ENCODE measurements at regions not wholly inside any gene's neighbourhood (a gene's known extent, or its start where the extent isn't known, plus 50 kb on each side); places are given as distances from the start of the nearest gene placed in this dataset.

- Histone ChIP-seq H4K20me1 (ENCODE audit: insufficient read depth) (no peaks in the 10 kb centered on the region), H3K4me3 (IDR thresholded peaks at IDR 0.05; ENCODE audit: insufficient read depth, low read depth, low read length) (no peak overlapping the region), H3K79me2 (ENCODE audit: insufficient read depth, low read depth) (no peaks in the 10 kb centered on the region), H3K36me3 (ENCODE audit: insufficient read depth) (no peaks in the 10 kb centered on the region), H2AFZ (ENCODE audit: low read depth) (no peak overlapping the region), H3K27me3 (ENCODE audit: insufficient read depth, low read depth) (no peaks in the 10 kb centered on the region), H3K4me1 (ENCODE audit: low read depth, poor library complexity, severe bottlenecking) (no peaks in the 10 kb centered on the region), H3K9ac (no peak overlapping the region), H3K4me2 (no peak overlapping the region), H3K27ac (no peak overlapping the region)
- no peak for TF ChIP-seq CTCF (conservative IDR thresholded peaks at IDR 0.05; ENCODE audit: low read depth, low read length)
These were observed 238.7 kb upstream of the SOX4 start for GRCh38 chr6:21354805-21355238.

GRCh38 chr6:21355638-21356037 is 237.9 kb upstream of the SOX4 start:
- Histone ChIP-seq H4K20me1 (ENCODE audit: insufficient read depth) (no peaks in the 10 kb centered on the region), H3K4me1 (ENCODE audit: low read depth, poor library complexity, severe bottlenecking) (no peaks in the 10 kb centered on the region)

GRCh38 chr6:21357262-21357661 is 236.3 kb upstream of the SOX4 start:
- H3K9ac ChIP-seq = no peak overlapping the region
- H3K79me2 ChIP-seq (ENCODE audit: insufficient read depth, low read depth) = no peaks in the 10 kb centered on the region
- H3K27ac ChIP-seq = no peak overlapping the region
- H4K20me1 ChIP-seq (ENCODE audit: insufficient read depth) = no peaks in the 10 kb centered on the region
- H3K27me3 ChIP-seq (ENCODE audit: insufficient read depth, low read depth) = no peaks in the 10 kb centered on the region
- TF ChIP-seq CTCF (conservative IDR thresholded peaks at IDR 0.05; ENCODE audit: low read depth, low read length) = no peak
- H3K4me3 ChIP-seq (IDR thresholded peaks at IDR 0.05; ENCODE audit: insufficient read depth, low read depth, low read length) = no peak overlapping the region
- H3K36me3 ChIP-seq (ENCODE audit: insufficient read depth) = no peaks in the 10 kb centered on the region
- no peaks in the 10 kb centered on the region for H3K4me1 ChIP-seq (ENCODE audit: low read depth, poor library complexity, severe bottlenecking)
- no peak overlapping the region for H2AFZ ChIP-seq (ENCODE audit: low read depth)
- no peak overlapping the region for H3K4me2 ChIP-seq

More at GRCh38 chr6:21355638-21356037, 237.9 kb upstream of the SOX4 start:
- Histone ChIP-seq H2AFZ (ENCODE audit: low read depth) (no peak overlapping the region), H3K79me2 (ENCODE audit: insufficient read depth, low read depth) (no peaks in the 10 kb centered on the region), H3K4me3 (IDR thresholded peaks at IDR 0.05; ENCODE audit: insufficient read depth, low read depth, low read length) (no peak overlapping the region), H3K27me3 (ENCODE audit: insufficient read depth, low read depth) (no peaks in the 10 kb centered on the region), H3K36me3 (ENCODE audit: insufficient read depth) (no peaks in the 10 kb centered on the region), H3K9ac (no peak overlapping the region), H3K27ac (no peak overlapping the region), H3K4me2 (no peak overlapping the region)
- no peak for TF ChIP-seq CTCF (conservative IDR thresholded peaks at IDR 0.05; ENCODE audit: low read depth, low read length)

- no peaks in the 10 kb centered on the region for H3K36me3 ChIP-seq (ENCODE audit: insufficient read depth)
- H4K20me1 ChIP-seq (ENCODE audit: insufficient read depth) = no peaks in the 10 kb centered on the region
- H3K4me1 ChIP-seq (ENCODE audit: low read depth, poor library complexity, severe bottlenecking) = no peaks in the 10 kb centered on the region
- no peak overlapping the region for H2AFZ ChIP-seq (ENCODE audit: low read depth)
- H3K9ac ChIP-seq = no peak overlapping the region
- H3K4me3 ChIP-seq (IDR thresholded peaks at IDR 0.05; ENCODE audit: insufficient read depth, low read depth, low read length) = no peak overlapping the region
- no peak overlapping the region for H3K4me2 ChIP-seq
- TF ChIP-seq CTCF (conservative IDR thresholded peaks at IDR 0.05; ENCODE audit: low read depth, low read length) = no peak
- H3K27me3 ChIP-seq (ENCODE audit: insufficient read depth, low read depth) = no peaks in the 10 kb centered on the region
- H3K27ac ChIP-seq = no peak overlapping the region
- H3K79me2 ChIP-seq (ENCODE audit: insufficient read depth, low read depth) = no peaks in the 10 kb centered on the region
These were observed 233.6 kb upstream of the SOX4 start for GRCh38 chr6:21359926-21360325.

All from KMS-11 (cell line).